GM12874 (cell line): ENCODE measurements at regions not wholly inside any gene's neighbourhood (a gene's known extent, or its start where the extent isn't known, plus 50 kb on each side); places are given as distances from the start of the nearest gene placed in this dataset.

Experiments used
- TF ChIP-seq, protein P1 (sequence below): IDR thresholded peaks from 2 replicates; pipeline ENCODE4 v1.5.1; 2011; ENCODE audit warnings: low read depth, mild to moderate bottlenecking, control low read depth, low read length, moderate library complexity; ENCODE audit not compliant: insufficient read depth

DNA sequence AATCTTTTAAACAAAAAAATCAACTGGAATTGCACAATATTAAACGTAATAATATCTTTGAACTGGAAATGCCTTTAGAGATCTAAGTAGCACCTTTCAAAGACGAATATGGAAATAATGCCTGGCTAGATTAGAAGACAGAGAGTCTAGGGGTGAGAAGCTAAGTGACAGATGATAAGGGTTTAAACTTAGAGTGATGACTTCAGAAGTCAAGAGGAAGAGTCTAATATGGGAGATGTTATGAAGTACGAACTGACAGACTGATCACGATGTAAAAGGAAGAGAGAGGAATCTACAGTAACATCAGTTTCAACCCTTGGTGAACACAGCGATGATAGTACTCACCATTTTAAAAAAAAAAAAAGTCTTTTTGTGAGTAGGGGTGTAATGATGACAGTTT, 57.9 kb downstream of the HINT1 start:
- TF ChIP-seq, protein P1, sequence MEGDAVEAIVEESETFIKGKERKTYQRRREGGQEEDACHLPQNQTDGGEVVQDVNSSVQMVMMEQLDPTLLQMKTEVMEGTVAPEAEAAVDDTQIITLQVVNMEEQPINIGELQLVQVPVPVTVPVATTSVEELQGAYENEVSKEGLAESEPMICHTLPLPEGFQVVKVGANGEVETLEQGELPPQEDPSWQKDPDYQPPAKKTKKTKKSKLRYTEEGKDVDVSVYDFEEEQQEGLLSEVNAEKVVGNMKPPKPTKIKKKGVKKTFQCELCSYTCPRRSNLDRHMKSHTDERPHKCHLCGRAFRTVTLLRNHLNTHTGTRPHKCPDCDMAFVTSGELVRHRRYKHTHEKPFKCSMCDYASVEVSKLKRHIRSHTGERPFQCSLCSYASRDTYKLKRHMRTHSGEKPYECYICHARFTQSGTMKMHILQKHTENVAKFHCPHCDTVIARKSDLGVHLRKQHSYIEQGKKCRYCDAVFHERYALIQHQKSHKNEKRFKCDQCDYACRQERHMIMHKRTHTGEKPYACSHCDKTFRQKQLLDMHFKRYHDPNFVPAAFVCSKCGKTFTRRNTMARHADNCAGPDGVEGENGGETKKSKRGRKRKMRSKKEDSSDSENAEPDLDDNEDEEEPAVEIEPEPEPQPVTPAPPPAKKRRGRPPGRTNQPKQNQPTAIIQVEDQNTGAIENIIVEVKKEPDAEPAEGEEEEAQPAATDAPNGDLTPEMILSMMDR, result no peak

DNA sequence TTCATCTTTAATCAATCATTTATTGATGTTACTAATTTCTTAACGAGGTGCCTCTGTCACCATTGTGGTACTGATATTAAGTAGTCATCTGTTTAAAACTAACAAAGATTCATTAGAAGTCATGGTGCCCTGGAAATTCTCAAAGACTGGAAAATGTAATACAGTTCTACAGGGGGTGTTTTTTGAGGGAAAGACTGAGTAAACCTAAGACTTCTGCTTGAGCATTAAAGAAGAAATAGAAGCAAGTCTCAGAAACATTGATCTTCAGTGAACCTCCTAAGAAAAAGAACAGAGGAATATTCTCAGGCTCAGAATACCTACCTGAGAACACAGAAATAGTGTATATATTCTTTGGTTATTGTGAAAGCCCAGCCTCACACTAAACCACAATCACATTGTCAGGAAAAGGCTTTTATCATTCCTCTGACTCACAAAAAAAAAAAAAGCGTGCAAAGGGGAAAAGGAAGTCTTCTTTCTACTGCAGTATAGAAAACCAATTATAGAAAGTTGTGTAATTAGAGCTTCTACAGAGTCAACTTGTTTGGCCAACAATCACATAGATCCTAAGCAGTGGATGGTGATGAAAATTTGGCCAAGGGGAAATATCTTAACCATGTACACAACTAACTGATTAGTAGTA, 60.8 kb downstream of the HINT1 start:
- TF ChIP-seq, protein P1, result no peak

DNA sequence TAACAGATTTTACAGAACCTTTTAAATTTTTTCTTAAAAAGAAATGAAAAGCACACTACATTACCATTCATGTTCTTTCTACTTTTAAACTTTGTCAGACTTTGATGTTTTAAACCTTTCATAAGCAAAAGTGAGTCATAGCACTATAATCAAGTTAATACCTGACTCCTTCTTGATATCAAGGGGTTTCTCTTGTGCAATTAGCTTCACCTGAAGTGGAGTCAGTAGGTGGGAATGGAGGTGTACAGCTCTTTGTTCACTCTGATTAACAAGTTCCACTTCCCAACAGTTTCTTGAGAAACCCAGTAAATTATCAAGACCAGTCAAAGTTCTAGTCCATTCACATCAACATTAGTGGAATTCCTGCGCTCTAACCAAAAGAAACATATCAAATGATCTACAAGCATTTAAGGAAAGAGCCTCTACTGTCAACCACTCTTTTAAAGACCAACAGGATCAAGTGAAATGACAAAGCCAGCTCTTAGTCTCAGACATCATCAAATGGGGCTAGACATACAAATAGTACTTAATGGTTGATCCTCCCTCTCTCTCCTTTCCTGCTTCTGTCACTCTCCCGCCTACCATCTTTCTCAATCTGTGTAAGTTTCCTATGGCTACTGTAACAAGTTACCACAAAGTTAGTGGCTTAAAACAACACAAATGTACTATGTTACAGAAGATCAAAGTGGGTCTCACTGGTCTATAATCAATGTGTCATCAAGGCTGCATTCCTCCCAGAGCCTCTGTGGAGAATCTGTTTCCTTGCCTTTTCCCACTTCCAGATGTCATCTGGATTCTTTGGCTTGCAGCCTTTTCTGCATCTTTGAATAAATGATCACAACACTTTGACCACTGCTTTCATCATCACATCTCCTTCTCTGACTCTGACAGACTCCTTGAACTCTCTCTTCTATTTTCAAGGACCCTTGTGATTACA, 68.0 kb downstream of the HINT1 start:
- TF ChIP-seq, protein P1, result no peak

DNA sequence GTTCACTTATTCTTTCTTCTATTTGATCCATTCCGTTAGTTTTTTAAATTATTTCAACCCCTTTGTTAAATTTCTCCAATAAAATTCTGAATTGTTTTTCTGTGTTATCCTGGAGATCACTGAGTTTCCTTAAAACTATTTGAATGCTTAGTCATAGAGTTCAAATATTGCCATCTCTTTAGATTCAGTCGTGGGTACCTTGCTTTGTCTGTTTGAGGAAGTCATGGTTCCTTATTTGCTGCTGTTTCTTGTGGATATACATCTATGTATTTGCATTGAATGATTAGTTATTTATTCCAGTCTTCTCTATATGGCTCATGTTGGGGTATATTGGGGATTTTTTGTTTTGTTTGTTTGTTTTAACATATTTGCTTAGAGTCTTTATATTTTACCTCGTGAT, 80.6 kb downstream of the HINT1 start:
- TF ChIP-seq, protein P1, result no peak

DNA sequence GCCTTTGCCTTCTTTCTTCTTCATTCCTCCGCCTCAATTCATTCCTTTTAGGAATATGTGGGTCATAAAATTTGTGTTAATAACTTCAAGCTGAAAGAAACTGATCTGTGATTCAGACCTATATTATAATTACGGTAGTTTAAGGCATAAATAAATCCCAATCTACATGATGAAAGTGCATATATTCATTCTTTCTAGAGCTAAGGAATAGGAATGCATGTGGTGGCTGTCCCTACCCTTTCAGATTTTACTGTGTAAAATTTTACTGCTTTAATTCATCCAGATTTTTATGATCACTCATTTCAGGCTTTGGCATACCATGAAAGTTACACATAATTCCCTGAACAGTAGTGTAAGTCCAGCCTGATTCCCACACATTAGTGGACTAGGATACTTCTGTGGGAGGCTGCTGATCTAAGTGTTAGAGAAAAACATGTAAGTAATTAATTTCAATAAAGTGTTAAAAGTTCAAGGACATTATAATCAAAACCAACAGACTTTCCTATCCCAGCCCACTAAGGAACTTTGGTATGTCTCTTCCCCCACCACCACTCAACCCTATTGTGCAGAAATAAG, 83.1 kb downstream of the HINT1 start:
- TF ChIP-seq, protein P1, result no peak

DNA sequence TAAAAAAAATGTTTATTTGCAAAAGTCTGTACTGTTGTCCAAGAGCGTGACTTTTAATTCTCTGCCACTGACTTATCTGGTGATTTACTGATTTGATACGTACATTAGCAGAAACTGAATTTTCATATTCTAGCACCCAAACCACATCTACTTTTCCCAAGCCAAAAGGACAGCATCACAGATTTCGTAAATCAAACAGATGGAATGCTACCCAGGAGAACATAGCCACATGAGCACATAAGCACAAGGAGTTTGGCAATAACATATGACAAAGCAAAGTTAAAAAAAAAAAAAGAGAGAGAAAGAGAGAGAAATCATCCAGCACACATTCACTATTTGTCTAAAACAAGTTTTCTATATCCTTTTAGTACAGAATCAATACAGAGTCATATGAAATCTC, 83.7 kb downstream of the HINT1 start:
- TF ChIP-seq, protein P1, result no peak

DNA sequence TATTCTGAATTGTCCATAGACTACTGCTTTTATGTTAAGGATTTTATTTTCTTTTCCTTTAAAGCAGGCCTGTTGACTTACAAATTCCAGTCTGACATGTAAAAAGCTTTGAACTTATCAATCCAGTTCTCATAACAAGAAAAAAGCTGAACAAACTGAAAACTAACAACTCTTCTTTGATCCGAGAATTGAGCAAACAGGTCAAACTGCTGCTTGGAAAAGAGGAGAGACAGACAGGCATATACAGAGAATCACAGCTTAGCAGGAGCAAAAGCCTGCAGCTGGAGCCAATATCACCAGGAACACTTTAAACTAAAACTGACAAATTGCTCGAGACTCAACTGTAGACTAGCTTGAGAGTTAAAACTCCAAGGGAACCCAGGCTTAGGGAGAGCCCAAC, 85.8 kb downstream of the HINT1 start:
- TF ChIP-seq, protein P1, result no peak
